ENCODE measurements at regions not wholly inside any gene's neighbourhood (a gene's known extent, or its start where the extent isn't known, plus 50 kb on each side); places are given as distances from the start of the nearest gene placed in this dataset.
A peak's percentile ranks its signal among the peaks of the same experiment; 100 is the strongest.

GRCh38 chr14:71693381-71693780 lies 238.8 kb upstream of the RGS6 start:
- H3K9me3 ChIP-seq, result no peaks in the 10 kb centered on the region
- DNase-seq, result no peak
- no peak overlapping the region for H3K4me3 ChIP-seq
- WGBS, 5 donors, result 79 to 85% (median 82%) methylated on average over 6 of the region's 6 CpGs
- H3K27ac ChIP-seq, result peak overlapping the region in 1 of 8 donors; percentile 50
- peaks cover 0 to 89% (median 4%) of the 10 kb centered on the region in 6 donors for H3K36me3 ChIP-seq
- intact Hi-C loops (cut with DNase I; ENCODE audit: low total_unique reads), result no loop called here
- TF ChIP-seq, protein P1, sequence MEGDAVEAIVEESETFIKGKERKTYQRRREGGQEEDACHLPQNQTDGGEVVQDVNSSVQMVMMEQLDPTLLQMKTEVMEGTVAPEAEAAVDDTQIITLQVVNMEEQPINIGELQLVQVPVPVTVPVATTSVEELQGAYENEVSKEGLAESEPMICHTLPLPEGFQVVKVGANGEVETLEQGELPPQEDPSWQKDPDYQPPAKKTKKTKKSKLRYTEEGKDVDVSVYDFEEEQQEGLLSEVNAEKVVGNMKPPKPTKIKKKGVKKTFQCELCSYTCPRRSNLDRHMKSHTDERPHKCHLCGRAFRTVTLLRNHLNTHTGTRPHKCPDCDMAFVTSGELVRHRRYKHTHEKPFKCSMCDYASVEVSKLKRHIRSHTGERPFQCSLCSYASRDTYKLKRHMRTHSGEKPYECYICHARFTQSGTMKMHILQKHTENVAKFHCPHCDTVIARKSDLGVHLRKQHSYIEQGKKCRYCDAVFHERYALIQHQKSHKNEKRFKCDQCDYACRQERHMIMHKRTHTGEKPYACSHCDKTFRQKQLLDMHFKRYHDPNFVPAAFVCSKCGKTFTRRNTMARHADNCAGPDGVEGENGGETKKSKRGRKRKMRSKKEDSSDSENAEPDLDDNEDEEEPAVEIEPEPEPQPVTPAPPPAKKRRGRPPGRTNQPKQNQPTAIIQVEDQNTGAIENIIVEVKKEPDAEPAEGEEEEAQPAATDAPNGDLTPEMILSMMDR (IDR thresholded peaks at IDR 0.05 in 8 of 11, conservative IDR thresholded peaks at IDR 0.05 in 3 of 11), result no peak
- TF ChIP-seq POLR2A (IDR thresholded peaks at IDR 0.05), result no peak
- no peak for TF ChIP-seq POLR2AphosphoS5 (IDR thresholded peaks at IDR 0.05)
- no peaks in the 10 kb centered on the region for H3K27me3 ChIP-seq (replicated peaks in 1 of 7)
- H3K4me1 ChIP-seq, result peaks cover 0 to 21% (median 0%) of the 10 kb centered on the region in 6 donors

DNA sequence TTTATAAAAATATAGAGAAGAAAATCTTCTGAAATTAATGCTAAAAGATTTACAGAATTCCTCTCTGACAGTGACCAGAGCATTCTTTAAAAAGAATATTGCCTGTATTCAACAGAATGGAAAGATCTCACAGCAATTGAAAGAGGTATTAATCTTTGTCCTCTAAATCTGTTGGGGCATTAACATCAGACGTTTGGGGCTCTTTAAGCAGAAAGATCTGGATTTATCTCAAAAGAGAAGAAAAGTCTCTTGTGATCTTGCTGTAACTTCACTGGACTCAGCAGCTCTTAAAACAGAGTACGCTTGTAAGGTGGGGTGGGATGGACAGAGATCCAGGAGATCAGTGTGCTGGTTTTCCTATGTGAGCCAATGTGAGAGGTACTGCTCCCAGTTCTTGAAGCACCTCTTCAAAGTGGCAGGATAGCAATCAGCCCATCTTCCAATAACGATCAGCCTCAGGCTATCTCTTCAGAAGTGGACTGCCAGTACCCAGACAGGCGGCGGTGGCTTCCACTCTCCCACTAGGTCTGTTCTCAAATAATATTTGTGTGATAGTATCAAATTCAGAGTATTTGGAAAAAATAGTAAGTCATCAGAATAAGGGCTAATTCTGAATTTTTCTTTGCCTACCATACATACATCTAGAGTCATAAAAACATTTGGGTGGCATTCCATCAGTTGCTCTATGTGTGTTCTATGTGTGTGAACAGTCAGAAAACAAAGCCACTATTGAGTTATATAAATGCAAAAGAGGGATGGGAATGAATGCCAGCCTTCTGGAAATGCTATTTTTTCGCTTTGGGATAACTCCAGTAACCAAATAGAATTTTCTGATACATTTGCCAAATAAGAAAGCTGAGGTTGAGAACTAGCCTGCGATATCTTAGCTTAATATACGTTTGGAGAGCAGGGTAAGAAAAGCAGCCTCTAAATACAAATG lies 237.4 kb upstream of the RGS6 start:
- no peaks in the 10 kb centered on the region for H3K9me3 ChIP-seq
- TF ChIP-seq, protein P1 (IDR thresholded peaks at IDR 0.05 in 8 of 11, conservative IDR thresholded peaks at IDR 0.05 in 3 of 11), result no peak
- TF ChIP-seq POLR2A (IDR thresholded peaks at IDR 0.05) (no peak), POLR2AphosphoS5 (IDR thresholded peaks at IDR 0.05) (no peak)
- no peak overlapping the region for H3K27ac ChIP-seq
- no peaks in the 10 kb centered on the region for H3K27me3 ChIP-seq (replicated peaks in 1 of 7)
- WGBS, 5 donors, result 92 to 97% (median 95%) methylated on average over 8 of the region's 8 CpGs
- no peak for DNase-seq
- intact Hi-C loops (cut with DNase I; ENCODE audit: low total_unique reads), result no loop called here
- H3K4me1 ChIP-seq, result peaks cover 0 to 21% (median 0%) of the 10 kb centered on the region in 6 donors
- peaks cover 0 to 92% (median 10%) of the 10 kb centered on the region in 6 donors for H3K36me3 ChIP-seq
- H3K4me3 ChIP-seq, result no peak overlapping the region

DNA sequence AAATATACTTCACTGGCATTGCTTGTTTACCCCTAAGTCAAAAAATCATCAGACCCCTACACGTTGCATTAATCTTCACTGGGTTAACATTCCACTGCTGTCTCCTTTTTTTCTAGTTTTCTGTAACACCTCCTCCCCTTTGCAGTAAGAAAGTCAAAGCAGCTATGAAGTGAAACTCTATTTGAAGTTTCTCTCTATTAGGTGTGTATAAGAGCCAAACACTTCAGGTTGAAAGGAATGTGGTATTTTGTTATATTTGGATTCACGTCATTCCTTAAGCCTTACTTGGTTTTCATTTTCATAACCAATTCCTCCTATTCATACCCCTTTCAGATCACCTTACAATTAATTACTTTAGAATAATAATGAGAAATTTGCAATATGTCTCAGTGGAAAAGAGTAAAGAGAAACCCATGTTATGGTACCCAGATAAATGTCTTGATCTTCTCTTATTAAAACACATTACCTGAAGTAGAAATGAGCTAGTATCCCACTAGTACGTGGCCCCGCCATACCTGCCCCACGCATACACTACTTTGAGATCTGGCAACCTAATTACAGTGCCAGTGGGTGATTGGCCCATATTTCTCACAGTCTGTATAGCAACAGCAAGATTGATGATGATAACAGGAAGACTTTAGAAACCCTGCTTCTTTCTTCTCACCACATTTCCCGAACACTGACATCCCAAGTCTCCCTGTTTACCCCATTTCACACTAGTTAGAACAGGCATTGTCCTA lies 236.4 kb upstream of the RGS6 start:
- peaks cover 0 to 92% (median 10%) of the 10 kb centered on the region in 6 donors for H3K36me3 ChIP-seq
- no peak overlapping the region for H3K4me3 ChIP-seq
- TF ChIP-seq POLR2A (IDR thresholded peaks at IDR 0.05), result no peak
- TF ChIP-seq POLR2AphosphoS5 (IDR thresholded peaks at IDR 0.05), result no peak
- TF ChIP-seq, protein P1 (IDR thresholded peaks at IDR 0.05 in 8 of 11, conservative IDR thresholded peaks at IDR 0.05 in 3 of 11), result no peak
- H3K27ac ChIP-seq, result no peak overlapping the region
- no peaks in the 10 kb centered on the region for H3K9me3 ChIP-seq
- peaks cover 0 to 21% (median 0%) of the 10 kb centered on the region in 6 donors for H3K4me1 ChIP-seq
- intact Hi-C loops (cut with DNase I; ENCODE audit: low total_unique reads), result no loop called here
- 87 to 95% (median 90%) methylated on average over 6 of the region's 6 CpGs for WGBS, 5 donors
- no peak for DNase-seq
- no peaks in the 10 kb centered on the region for H3K27me3 ChIP-seq (replicated peaks in 1 of 7)

- Histone ChIP-seq H3K9me3 (no peaks in the 10 kb centered on the region), H3K27me3 (replicated peaks in 1 of 7) (no peaks in the 10 kb centered on the region), H3K4me1 (peaks cover 0 to 7% (median 2%) of the 10 kb centered on the region in 6 donors), H3K36me3 (peaks cover 0 to 90% (median 7%) of the 10 kb centered on the region in 6 donors), H3K4me3 (no peak overlapping the region), H3K27ac (no peak overlapping the region)
- WGBS, 5 donors, result 67 to 88% (median 83%) methylated on average over 4 of the region's 4 CpGs
- TF ChIP-seq POLR2AphosphoS5 (IDR thresholded peaks at IDR 0.05) (no peak), POLR2A (IDR thresholded peaks at IDR 0.05) (no peak)
- TF ChIP-seq, protein P1 (IDR thresholded peaks at IDR 0.05 in 8 of 11, conservative IDR thresholded peaks at IDR 0.05 in 3 of 11), result no peak
- intact Hi-C loops (cut with DNase I; ENCODE audit: low total_unique reads), result no loop called here
- DNase-seq, result no peak
Observed at GRCh38 chr14:71698027-71698426, 234.2 kb upstream of the RGS6 start.
